GM12875 (cell line): ENCODE measurements at regions not wholly inside any gene's neighbourhood (a gene's known extent, or its start where the extent isn't known, plus 50 kb on each side); places are given as distances from the start of the nearest gene placed in this dataset.
A peak's percentile ranks its signal among the peaks of the same experiment; 100 is the strongest.

Experiments used
- H3K4me3 ChIP-seq: one replicate; pipeline ENCODE4 v1.5.1; 2011; ENCODE audit warnings: low read depth, low read length, control low read depth
- CTCF ChIP-seq: IDR thresholded peaks from 2 replicates; pipeline ENCODE4 v1.5.1; 2011; ENCODE audit warnings: low read depth, mild to moderate bottlenecking, control low read depth, inconsistent platforms, low read length, moderate library complexity, borderline replicate concordance; ENCODE audit not compliant: insufficient read depth

- no peak overlapping the region for H3K4me3 ChIP-seq
- peak; percentile 72 for TF ChIP-seq CTCF
These were observed 283.3 kb upstream of the PWP1 start for GRCh38 chr12:107402041-107403022.

GRCh38 chr12:107404981-107405380 is 280.6 kb upstream of the PWP1 start:
- no peak overlapping the region for H3K4me3 ChIP-seq
- TF ChIP-seq CTCF, result peak; percentile 67

- H3K4me3 ChIP-seq, result no peak overlapping the region
- TF ChIP-seq CTCF, result no peak
These were observed 280.2 kb upstream of the PWP1 start for GRCh38 chr12:107405436-107405835.

- no peak overlapping the region for H3K4me3 ChIP-seq
- TF ChIP-seq CTCF, result no peak
These were observed 278.7 kb upstream of the PWP1 start for GRCh38 chr12:107406932-107407331.

- H3K4me3 ChIP-seq, result no peak overlapping the region
- no peak for TF ChIP-seq CTCF
These were observed 273.6 kb upstream of the PWP1 start for GRCh38 chr12:107411792-107412535.

GRCh38 chr12:107415071-107415470 is 270.5 kb upstream of the PWP1 start:
- H3K4me3 ChIP-seq, result no peak overlapping the region
- no peak for TF ChIP-seq CTCF
